ENCODE measurements at regions not wholly inside any gene's neighbourhood (a gene's known extent, or its start where the extent isn't known, plus 50 kb on each side); places are given as distances from the start of the nearest gene placed in this dataset.

GRCh38 chr22:48872271-48873190 lies 955.1 kb downstream of the BRD1 start:
- peaks cover 3 to 24% (median 12%) of the 10 kb centered on the region in 5 donors for H3K27me3 ChIP-seq (ENCODE audit: control insufficient read depth in 5 of 5, insufficient read depth in 4 of 5, low read length in 5 of 5)
- H3K36me3 ChIP-seq (ENCODE audit: control insufficient read depth in 5 of 5, insufficient read depth in 5 of 5, low read length in 5 of 5): no peaks in the 10 kb centered on the region

DNA sequence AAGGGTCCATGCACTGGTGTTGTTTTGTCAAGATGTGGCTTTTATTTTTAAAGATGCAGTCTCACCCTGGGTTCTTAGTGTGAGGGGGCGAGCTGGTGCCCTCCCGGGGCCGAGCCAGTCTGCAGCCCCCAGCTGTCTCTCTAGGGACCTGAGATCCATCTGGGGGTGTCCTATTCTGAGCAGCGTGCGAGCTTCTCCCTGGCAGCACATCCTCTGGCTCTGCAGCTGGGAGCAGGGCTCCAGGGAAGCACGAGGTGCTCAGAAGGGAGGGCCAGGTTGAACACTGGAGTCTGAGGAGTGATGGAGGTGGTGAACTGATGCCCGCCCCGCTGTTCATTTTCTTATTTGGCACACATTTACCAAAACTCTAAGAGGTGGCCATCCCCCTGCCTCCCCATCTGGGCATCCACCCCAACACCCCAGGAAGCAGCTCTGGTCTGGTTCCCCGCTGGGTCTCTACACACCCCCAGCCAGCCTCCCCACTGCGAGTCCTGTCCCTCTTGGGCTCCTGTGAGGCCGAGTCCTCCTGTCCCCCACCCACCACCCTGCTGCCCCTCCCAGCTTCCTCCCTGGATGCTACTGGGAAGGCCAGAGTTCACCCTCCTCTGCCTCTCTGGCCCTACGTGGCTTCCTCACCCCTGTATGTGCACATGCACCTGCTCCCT lies 956.4 kb downstream of the BRD1 start:
- Histone ChIP-seq H3K36me3 (ENCODE audit: control insufficient read depth in 5 of 5, insufficient read depth in 5 of 5, low read length in 5 of 5) (no peaks in the 10 kb centered on the region), H3K27ac (ENCODE audit: low read depth, low read length) (no peak overlapping the region), H3K27me3 (ENCODE audit: control insufficient read depth in 5 of 5, insufficient read depth in 4 of 5, low read length in 5 of 5) (peaks cover 10 to 30% (median 17%) of the 10 kb centered on the region in 5 donors), H3K9me3 (ENCODE audit: control insufficient read depth in 5 of 5, low read length in 5 of 5) (peaks cover 0 to 9% (median 4%) of the 10 kb centered on the region in 5 donors), H3K4me1 (ENCODE audit: control insufficient read depth in 5 of 5, insufficient read depth in 5 of 5, low read length in 5 of 5) (peaks cover 0 to 11% (median 0%) of the 10 kb centered on the region in 5 donors), H3K4me3 (ENCODE audit: low read depth in 1 of 5, low read length in 5 of 5) (no peak overlapping the region), H3K9ac (ENCODE audit: low read length in 5 of 5) (no peak overlapping the region)

More at GRCh38 chr22:48872271-48873190, 955.1 kb downstream of the BRD1 start:
- H3K4me3 ChIP-seq (ENCODE audit: low read depth in 1 of 5, low read length in 5 of 5): no peak overlapping the region
- peaks cover 0 to 9% (median 4%) of the 10 kb centered on the region in 5 donors for H3K9me3 ChIP-seq (ENCODE audit: control insufficient read depth in 5 of 5, low read length in 5 of 5)
- no peak overlapping the region for H3K27ac ChIP-seq (ENCODE audit: low read depth, low read length)
- H3K4me1 ChIP-seq (ENCODE audit: control insufficient read depth in 5 of 5, insufficient read depth in 5 of 5, low read length in 5 of 5): no peaks in the 10 kb centered on the region
- no peak overlapping the region for H3K9ac ChIP-seq (ENCODE audit: low read length in 5 of 5)

DNA sequence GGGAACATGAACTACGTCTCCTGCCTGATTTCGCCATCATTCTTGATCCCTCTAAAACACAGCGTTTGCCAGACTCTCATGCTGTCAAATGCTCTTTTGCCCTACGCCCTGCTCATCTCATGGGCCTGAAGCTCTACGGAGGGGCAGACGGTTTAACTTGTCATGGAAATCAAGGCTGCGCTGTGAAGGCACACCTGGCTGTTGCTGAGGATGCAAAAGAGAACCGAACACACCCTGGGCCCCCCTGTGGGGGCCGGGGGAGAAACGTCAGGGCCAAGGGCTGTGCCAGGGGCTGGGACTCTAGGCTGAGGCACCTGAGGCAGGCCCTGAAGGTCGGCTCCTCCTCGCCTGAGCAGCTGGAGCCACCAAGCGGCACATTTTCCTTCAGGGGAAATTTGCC lies 957.2 kb downstream of the BRD1 start:
- peaks cover 13 to 30% (median 19%) of the 10 kb centered on the region in 5 donors for H3K27me3 ChIP-seq (ENCODE audit: control insufficient read depth in 5 of 5, insufficient read depth in 4 of 5, low read length in 5 of 5)
- H3K27ac ChIP-seq (ENCODE audit: low read depth, low read length): no peak overlapping the region
- no peak overlapping the region for H3K4me3 ChIP-seq (ENCODE audit: low read depth in 1 of 5, low read length in 5 of 5)
- no peak overlapping the region for H3K9ac ChIP-seq (ENCODE audit: low read length in 5 of 5)
- peaks cover 0 to 15% (median 0%) of the 10 kb centered on the region in 5 donors for H3K4me1 ChIP-seq (ENCODE audit: control insufficient read depth in 5 of 5, insufficient read depth in 5 of 5, low read length in 5 of 5)
- H3K9me3 ChIP-seq (ENCODE audit: control insufficient read depth in 5 of 5, low read length in 5 of 5): peaks cover 0 to 9% (median 4%) of the 10 kb centered on the region in 5 donors
- no peaks in the 10 kb centered on the region for H3K36me3 ChIP-seq (ENCODE audit: control insufficient read depth in 5 of 5, insufficient read depth in 5 of 5, low read length in 5 of 5)

GRCh38 chr22:48869788-48870187 lies 957.9 kb downstream of the BRD1 start:
- H3K4me3 ChIP-seq (ENCODE audit: low read depth in 1 of 5, low read length in 5 of 5): no peak overlapping the region
- no peak overlapping the region for H3K27ac ChIP-seq (ENCODE audit: low read depth, low read length)
- H3K9ac ChIP-seq (ENCODE audit: low read length in 5 of 5): no peak overlapping the region
- H3K4me1 ChIP-seq (ENCODE audit: control insufficient read depth in 5 of 5, insufficient read depth in 5 of 5, low read length in 5 of 5): peaks cover 0 to 15% (median 0%) of the 10 kb centered on the region in 5 donors
- H3K27me3 ChIP-seq (ENCODE audit: control insufficient read depth in 5 of 5, insufficient read depth in 4 of 5, low read length in 5 of 5): peaks cover 13 to 32% (median 19%) of the 10 kb centered on the region in 5 donors
- peaks cover 0 to 9% (median 4%) of the 10 kb centered on the region in 5 donors for H3K9me3 ChIP-seq (ENCODE audit: control insufficient read depth in 5 of 5, low read length in 5 of 5)
- H3K36me3 ChIP-seq (ENCODE audit: control insufficient read depth in 5 of 5, insufficient read depth in 5 of 5, low read length in 5 of 5): no peaks in the 10 kb centered on the region

DNA sequence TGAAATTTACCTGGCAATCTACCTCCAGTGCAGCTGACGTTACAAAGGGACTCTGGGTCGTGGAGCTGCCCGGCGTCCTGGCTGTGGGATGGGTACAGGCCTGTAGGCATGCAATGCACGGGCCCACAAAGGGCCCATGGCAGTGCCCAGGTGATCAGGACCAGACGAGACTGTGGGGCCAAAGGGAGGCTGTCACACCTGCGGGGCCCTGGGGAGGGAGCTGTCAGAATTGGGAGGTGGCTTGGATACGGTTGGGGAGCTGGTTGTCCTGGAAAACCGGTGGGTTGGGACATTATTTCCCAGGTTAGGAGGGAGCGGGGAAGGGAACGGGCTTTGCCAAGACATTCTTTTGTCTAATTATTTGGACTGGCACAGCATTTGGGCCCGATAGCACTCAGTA lies 958.5 kb downstream of the BRD1 start:
- H3K36me3 ChIP-seq (ENCODE audit: control insufficient read depth in 5 of 5, insufficient read depth in 5 of 5, low read length in 5 of 5): no peaks in the 10 kb centered on the region
- no peak overlapping the region for H3K9ac ChIP-seq (ENCODE audit: low read length in 5 of 5)
- H3K9me3 ChIP-seq (ENCODE audit: control insufficient read depth in 5 of 5, low read length in 5 of 5): peaks cover 0 to 9% (median 4%) of the 10 kb centered on the region in 5 donors

DNA sequence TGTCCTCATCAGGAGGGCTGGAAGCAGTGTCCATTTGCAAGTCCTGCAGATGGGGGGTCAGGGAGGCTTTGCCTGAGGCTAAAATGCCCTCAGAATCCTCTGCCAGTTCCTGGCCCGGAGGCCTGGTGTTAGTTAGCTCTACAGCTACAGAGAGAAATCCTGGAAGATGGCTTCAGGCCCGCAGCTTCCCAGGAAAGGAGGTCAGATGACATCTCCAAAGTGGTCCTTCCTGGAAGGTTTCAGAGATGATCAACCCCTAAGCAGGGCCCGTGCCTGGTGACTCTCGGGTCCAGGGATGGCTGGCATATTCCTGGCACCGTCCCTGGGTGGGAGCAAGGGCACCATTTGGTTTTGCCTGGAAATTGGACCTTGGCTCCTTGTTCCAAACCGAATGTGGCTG lies 959.1 kb downstream of the BRD1 start:
- Histone ChIP-seq H3K9ac (ENCODE audit: low read length in 5 of 5) (no peak overlapping the region), H3K27me3 (ENCODE audit: control insufficient read depth in 5 of 5, insufficient read depth in 4 of 5, low read length in 5 of 5) (peaks cover 13 to 37% (median 19%) of the 10 kb centered on the region in 5 donors), H3K27ac (ENCODE audit: low read depth, low read length) (no peak overlapping the region), H3K4me1 (ENCODE audit: control insufficient read depth in 5 of 5, insufficient read depth in 5 of 5, low read length in 5 of 5) (peaks cover 0 to 15% (median 0%) of the 10 kb centered on the region in 5 donors), H3K9me3 (ENCODE audit: control insufficient read depth in 5 of 5, low read length in 5 of 5) (peaks cover 0 to 9% (median 4%) of the 10 kb centered on the region in 5 donors), H3K36me3 (ENCODE audit: control insufficient read depth in 5 of 5, insufficient read depth in 5 of 5, low read length in 5 of 5) (no peaks in the 10 kb centered on the region), H3K4me3 (ENCODE audit: low read depth in 1 of 5, low read length in 5 of 5) (no peak overlapping the region)

More for the DNA sequence above, 958.5 kb downstream of the BRD1 start:
- Histone ChIP-seq H3K4me1 (ENCODE audit: control insufficient read depth in 5 of 5, insufficient read depth in 5 of 5, low read length in 5 of 5) (peaks cover 0 to 15% (median 0%) of the 10 kb centered on the region in 5 donors), H3K27ac (ENCODE audit: low read depth, low read length) (no peak overlapping the region), H3K27me3 (ENCODE audit: control insufficient read depth in 5 of 5, insufficient read depth in 4 of 5, low read length in 5 of 5) (peaks cover 13 to 37% (median 19%) of the 10 kb centered on the region in 5 donors), H3K4me3 (ENCODE audit: low read depth in 1 of 5, low read length in 5 of 5) (no peak overlapping the region)

DNA sequence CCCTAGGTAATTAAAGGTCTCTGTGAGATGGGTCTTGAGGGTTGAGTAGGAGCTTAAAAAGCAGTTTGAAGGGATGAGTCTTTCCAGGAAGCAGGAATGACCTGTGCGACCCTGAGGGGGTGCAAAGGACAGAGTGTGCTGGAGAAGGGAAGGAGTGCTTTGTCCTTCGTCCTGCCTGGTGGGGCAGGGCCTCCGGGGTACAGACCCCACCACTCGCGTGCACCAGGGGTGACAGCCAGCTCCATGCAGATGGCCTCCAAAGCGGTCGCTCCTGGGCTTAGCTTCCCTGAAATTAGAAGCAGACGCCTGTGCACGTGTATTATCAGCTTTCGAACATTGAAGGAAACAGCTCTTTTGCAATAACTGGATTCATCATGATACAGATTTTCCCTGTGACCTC lies 959.8 kb downstream of the BRD1 start:
- Histone ChIP-seq H3K36me3 (ENCODE audit: control insufficient read depth in 5 of 5, insufficient read depth in 5 of 5, low read length in 5 of 5) (no peaks in the 10 kb centered on the region), H3K9me3 (ENCODE audit: control insufficient read depth in 5 of 5, low read length in 5 of 5) (peaks cover 0 to 9% (median 4%) of the 10 kb centered on the region in 5 donors), H3K4me3 (ENCODE audit: low read depth in 1 of 5, low read length in 5 of 5) (no peak overlapping the region), H3K27me3 (ENCODE audit: control insufficient read depth in 5 of 5, insufficient read depth in 4 of 5, low read length in 5 of 5) (peaks cover 13 to 37% (median 19%) of the 10 kb centered on the region in 5 donors), H3K4me1 (ENCODE audit: control insufficient read depth in 5 of 5, insufficient read depth in 5 of 5, low read length in 5 of 5) (peaks cover 0 to 15% (median 0%) of the 10 kb centered on the region in 5 donors), H3K27ac (ENCODE audit: low read depth, low read length) (no peak overlapping the region), H3K9ac (ENCODE audit: low read length in 5 of 5) (no peak overlapping the region)

DNA sequence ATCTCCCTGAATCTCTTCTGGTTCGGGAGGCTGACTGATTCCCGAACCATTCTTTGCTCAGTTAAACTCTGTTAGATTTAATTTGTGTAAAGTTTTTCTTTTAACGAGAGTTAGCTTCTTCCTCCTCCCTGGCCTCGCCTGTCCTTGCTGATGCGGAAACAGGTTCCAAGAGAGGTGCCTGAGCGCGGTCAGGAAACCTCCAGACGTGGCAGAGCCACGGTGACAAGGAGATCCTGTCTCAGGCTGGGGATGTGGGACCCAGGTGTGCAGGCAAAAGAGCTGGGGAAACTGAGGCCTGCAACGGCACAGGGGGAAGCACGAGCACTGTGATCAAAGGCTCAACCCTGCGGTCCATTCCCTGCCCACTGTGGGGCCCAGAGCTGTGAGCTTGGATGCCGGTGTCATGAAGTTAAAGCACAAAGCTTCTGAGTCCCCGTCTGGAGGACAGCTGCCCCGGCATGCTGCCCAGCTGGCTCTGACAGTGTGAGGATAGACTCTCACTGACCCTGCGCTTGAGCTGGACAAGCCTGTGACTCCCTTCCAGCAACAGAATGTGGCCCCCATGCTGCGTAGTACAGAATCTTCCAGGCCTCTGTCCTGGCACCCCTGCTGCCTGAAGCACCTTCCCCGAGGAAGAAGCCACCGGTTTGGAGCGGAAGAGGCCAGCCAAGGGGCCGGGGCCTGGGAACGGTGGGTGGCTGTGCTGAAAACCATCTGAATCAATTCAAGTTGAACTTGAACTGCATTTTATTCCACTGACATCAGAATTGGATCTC lies 960.6 kb downstream of the BRD1 start:
- Histone ChIP-seq H3K27me3 (ENCODE audit: control insufficient read depth in 5 of 5, insufficient read depth in 4 of 5, low read length in 5 of 5) (peaks cover 11 to 35% (median 16%) of the 10 kb centered on the region in 5 donors), H3K4me1 (ENCODE audit: control insufficient read depth in 5 of 5, insufficient read depth in 5 of 5, low read length in 5 of 5) (peaks cover 0 to 15% (median 0%) of the 10 kb centered on the region in 5 donors), H3K9me3 (ENCODE audit: control insufficient read depth in 5 of 5, low read length in 5 of 5) (peaks cover 0 to 9% (median 4%) of the 10 kb centered on the region in 5 donors), H3K36me3 (ENCODE audit: control insufficient read depth in 5 of 5, insufficient read depth in 5 of 5, low read length in 5 of 5) (no peaks in the 10 kb centered on the region), H3K27ac (ENCODE audit: low read depth, low read length) (no peak overlapping the region), H3K4me3 (ENCODE audit: low read depth in 1 of 5, low read length in 5 of 5) (no peak overlapping the region), H3K9ac (ENCODE audit: low read length in 5 of 5) (no peak overlapping the region)

GRCh38 chr22:48864748-48865147 lies 962.9 kb downstream of the BRD1 start:
- Histone ChIP-seq H3K4me3 (ENCODE audit: low read depth in 1 of 5, low read length in 5 of 5) (no peak overlapping the region), H3K27ac (ENCODE audit: low read depth, low read length) (no peak overlapping the region), H3K9me3 (ENCODE audit: control insufficient read depth in 5 of 5, low read length in 5 of 5) (peaks cover 0 to 3% (median 2%) of the 10 kb centered on the region in 5 donors), H3K27me3 (ENCODE audit: control insufficient read depth in 5 of 5, insufficient read depth in 4 of 5, low read length in 5 of 5) (peaks cover 7 to 18% (median 16%) of the 10 kb centered on the region in 5 donors), H3K4me1 (ENCODE audit: control insufficient read depth in 5 of 5, insufficient read depth in 5 of 5, low read length in 5 of 5) (peaks cover 0 to 15% (median 0%) of the 10 kb centered on the region in 5 donors), H3K9ac (ENCODE audit: low read length in 5 of 5) (no peak overlapping the region), H3K36me3 (ENCODE audit: control insufficient read depth in 5 of 5, insufficient read depth in 5 of 5, low read length in 5 of 5) (no peaks in the 10 kb centered on the region)
